HepG2 (cell line): ENCODE measurements at regions not wholly inside any gene's neighbourhood (a gene's known extent, or its start where the extent isn't known, plus 50 kb on each side); places are given as distances from the start of the nearest gene placed in this dataset.
"Not testable (repeated sequence)": the region's sequence is repeated elsewhere in the genome, so short reads cannot be mapped to it uniquely, and the experiment has no call there.

Experiments used
- ATAC-seq: fragments of 200-7000 bp; cut with Tn5 transposase; 3 replicates; pipeline ENCODE4 v1.9.1; 2020; ENCODE audit warnings: mild to moderate bottlenecking, moderate library complexity
- BruUV-seq: library from RNA; stranded (reverse); fragments of 400-500 nt; replicated peaks from 2 replicates; lab custom pipeline; 2021; lab: Mats Ljungman, UMichigan
- CTCF ChIA-PET: fragments of 300-600 bp; formaldehyde crosslinking; extraction: SDS; loops from one replicate; lab custom pipeline; 2021; ENCODE audit warnings: low total read pairs, inconsistent platforms, low intra/inter-chr PET ratio; lab: Yijun Ruan, JAX
- POLR2A ChIA-PET: fragments of 350-600 bp; sonication (Branson Sonifier 250); formaldehyde crosslinking; loops from one replicate; lab custom pipeline; 2020; ENCODE audit warnings: antibody characterized with exemption, inconsistent platforms; lab: Yijun Ruan, JAX
- DNase-seq: peaks from one replicate; pipeline ENCODE4 v3.0.0-alpha.2; 2015; ENCODE audit warnings: low spot score
- FAIRE-seq: peaks from 3 replicates; lab custom pipeline; 2011; peaks lifted over from hg19 to GRCh38; lab: Jason Lieb, UNC
- H2AFZ ChIP-seq: one replicate; pipeline ENCODE4 v1.6.1; 2011; ENCODE audit warnings: low read length, inconsistent platforms
- H3K27ac ChIP-seq: fragments of 300-600 bp; 3 replicates; pipeline ENCODE4 v1.8.0; 2011; ENCODE audit warnings: mixed run types, mild to moderate bottlenecking, mixed read lengths, low read length, inconsistent platforms; ENCODE audit not compliant: insufficient read depth; ENCODE audit errors: extremely low read length
- H3K27me3 ChIP-seq, 2 experiments: fragments of 200-600 bp in 1 of 2; 2 replicates in 1 of 2; 3 replicates in 1 of 2; pipeline versions ENCODE4 v1.6.0 to v1.8.0; 2011; ENCODE audit warnings: low read length in 2 of 2, mild to moderate bottlenecking in 2 of 2, moderate library complexity in 2 of 2, inconsistent platforms in 1 of 2; ENCODE audit not compliant: insufficient read depth in 2 of 2, control insufficient read depth in 1 of 2
- H3K36me3 ChIP-seq, 2 experiments: fragments of 200-600 bp in 1 of 2; replicated peaks in 1 of 2; 2 replicates in 1 of 2; 3 replicates in 1 of 2; pipeline versions ENCODE4 v1.5.1 to v1.8.0; 2011; ENCODE audit warnings: low read length in 2 of 2, inconsistent platforms in 1 of 2; ENCODE audit not compliant: insufficient read depth in 2 of 2, control insufficient read depth in 1 of 2
- H3K4me1 ChIP-seq: 2 replicates; pipeline ENCODE4 v1.5.1; 2012; ENCODE audit warnings: low read length, inconsistent platforms; ENCODE audit not compliant: insufficient read depth
- H3K4me2 ChIP-seq: 2 replicates; pipeline ENCODE4 v1.6.0; 2011; ENCODE audit warnings: low read depth, low read length, inconsistent platforms
- H3K4me3 ChIP-seq, 3 experiments: fragments of 200-600 bp in 1 of 3; sonication (generic), shearing (Covaris generic) in 1 of 3; replicated peaks in 1 of 3; 2 replicates each; pipeline ENCODE4 v1.5.1; 2011 to 2016; ENCODE audit warnings: low read length in 3 of 3, inconsistent platforms in 2 of 3, low read depth in 2 of 3, mild to moderate bottlenecking in 2 of 3, control low read depth in 1 of 3, mixed read lengths in 1 of 3; ENCODE audit not compliant: insufficient read depth in 1 of 3
- H3K79me2 ChIP-seq: one replicate; pipeline ENCODE4 v1.6.1; 2011; ENCODE audit warnings: low read length, inconsistent platforms; ENCODE audit not compliant: insufficient read depth
- H3K9ac ChIP-seq: 2 replicates; pipeline ENCODE4 v1.6.0; 2011; ENCODE audit warnings: mild to moderate bottlenecking, low read depth, low read length, inconsistent platforms; ENCODE audit not compliant: insufficient read depth
- H3K9me3 ChIP-seq: 2 replicates; pipeline ENCODE4 v1.5.1; 2012; ENCODE audit warnings: mild to moderate bottlenecking, low read length
- H4K20me1 ChIP-seq: 2 replicates; pipeline ENCODE4 v1.6.0; 2011; ENCODE audit warnings: inconsistent platforms, mild to moderate bottlenecking, low read length, moderate library complexity; ENCODE audit not compliant: insufficient read depth
- WGBS: methylation state at CpG from one replicate; pipeline ENCODE4 v1.1.6; 2017; ENCODE audit warnings: low lambda C conversion rate; 5-methylcytosine and 5-hydroxymethylcytosine counted together
- in situ Hi-C: cut with HindIII; loops from 2 replicates; pipeline ENCODE4 v1.10.0; 2017; ENCODE audit warnings: low pct_unique_long_range_greater_than_20kb; ENCODE audit not compliant: extremely low pct_ligation_motif_present
- intact Hi-C: fragments of 100-400 bp; cut with micrococcal nuclease; formaldehyde crosslinking; loops from one replicate; pipeline ENCODE4 v1.10.0; 2022; ENCODE audit not compliant: unreplicated experiment

GRCh38 chr2:91577406-91577805 is 2885.9 kb downstream of the RPIA start:
- H3K9me3 ChIP-seq, ATAC-seq, BruUV-seq, H3K27me3 ChIP-seq, H2AFZ ChIP-seq, intact Hi-C loops, H3K4me1 ChIP-seq, DNase-seq, H3K4me3 ChIP-seq, H3K9ac ChIP-seq, H3K79me2 ChIP-seq, H3K27ac ChIP-seq, H4K20me1 ChIP-seq, H3K4me2 ChIP-seq, POLR2A ChIA-PET, FAIRE-seq, in situ Hi-C loops, CTCF ChIA-PET, H3K36me3 ChIP-seq: not testable (repeated sequence)
- 10% methylated on average over 6 of the region's 6 CpGs for WGBS

- FAIRE-seq, H3K27ac ChIP-seq, H3K79me2 ChIP-seq, POLR2A ChIA-PET, H3K4me1 ChIP-seq, H2AFZ ChIP-seq, H3K9me3 ChIP-seq, DNase-seq, H3K4me3 ChIP-seq, H3K4me2 ChIP-seq, H3K27me3 ChIP-seq, in situ Hi-C loops, H4K20me1 ChIP-seq, H3K9ac ChIP-seq, ATAC-seq, intact Hi-C loops, H3K36me3 ChIP-seq, CTCF ChIA-PET, BruUV-seq: not testable (repeated sequence)
- 0% methylated on average over 3 of the region's 3 CpGs for WGBS
Measured at GRCh38 chr2:91578678-91579077, 2887.2 kb downstream of the RPIA start.

DNA sequence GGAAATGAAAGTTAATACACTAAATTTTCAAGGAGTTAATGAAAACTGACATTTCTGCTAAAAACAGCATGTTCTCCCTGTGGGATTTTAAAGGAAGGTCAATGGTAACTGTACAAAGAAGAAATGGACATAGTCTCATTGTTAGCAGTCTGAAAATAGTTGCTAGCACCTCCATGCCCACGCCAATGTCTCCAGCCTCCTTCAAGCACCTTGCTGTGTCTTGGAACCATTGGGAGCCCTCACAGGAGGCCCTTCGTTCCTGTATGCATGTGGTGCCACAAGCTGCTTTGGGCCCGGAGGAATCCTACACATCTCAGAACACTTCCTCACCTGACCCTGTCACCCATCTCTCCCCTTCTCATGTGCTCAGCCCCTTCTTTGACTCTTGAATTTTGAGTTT is 2888.1 kb downstream of the RPIA start:
- intact Hi-C loops, POLR2A ChIA-PET, H2AFZ ChIP-seq, H3K4me2 ChIP-seq, H3K9me3 ChIP-seq, H4K20me1 ChIP-seq, H3K27ac ChIP-seq, H3K36me3 ChIP-seq, in situ Hi-C loops, CTCF ChIA-PET, ATAC-seq, BruUV-seq, H3K4me1 ChIP-seq, H3K9ac ChIP-seq, H3K4me3 ChIP-seq, DNase-seq, H3K27me3 ChIP-seq, H3K79me2 ChIP-seq, FAIRE-seq: not testable (repeated sequence)
- WGBS, result 4% methylated on average over 3 of the region's 3 CpGs

DNA sequence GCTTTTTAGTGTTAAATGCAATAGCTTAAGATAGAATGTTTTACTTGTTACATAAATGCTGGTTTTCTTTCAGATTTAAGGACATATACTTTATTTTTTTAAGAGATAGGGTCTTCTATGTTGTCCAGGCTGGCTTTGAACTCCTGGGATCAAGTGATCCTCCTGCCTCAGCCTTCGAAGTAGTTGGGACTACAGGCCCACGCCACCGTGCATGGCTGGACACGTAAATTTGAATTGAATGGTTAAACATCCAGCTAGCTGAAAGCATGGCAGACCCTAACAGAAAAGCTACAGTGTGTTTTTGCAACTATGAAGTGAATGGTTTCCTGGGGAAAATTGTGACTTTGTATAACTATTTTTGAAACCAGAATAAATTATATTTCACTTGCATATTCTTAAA is 2888.6 kb downstream of the RPIA start:
- H3K79me2 ChIP-seq, H3K9ac ChIP-seq, H3K4me2 ChIP-seq, H3K27me3 ChIP-seq, ATAC-seq, H2AFZ ChIP-seq, H3K9me3 ChIP-seq, BruUV-seq, H4K20me1 ChIP-seq, DNase-seq, in situ Hi-C loops, H3K27ac ChIP-seq, H3K36me3 ChIP-seq, POLR2A ChIA-PET, intact Hi-C loops, FAIRE-seq, H3K4me3 ChIP-seq, CTCF ChIA-PET, H3K4me1 ChIP-seq: not testable (repeated sequence)
- 5% methylated on average over 4 of the region's 4 CpGs for WGBS
